ENCODE measurements at regions not wholly inside any gene's neighbourhood (a gene's known extent, or its start where the extent isn't known, plus 50 kb on each side); places are given as distances from the start of the nearest gene placed in this dataset.

GRCh38 chr1:118340928-118341910 is 156.2 kb upstream of the SPAG17 start:
- no peaks in the 10 kb centered on the region for H3K9me3 ChIP-seq
- peaks cover 10% of the 10 kb centered on the region for H3K4me1 ChIP-seq
- DNase-seq (ENCODE audit: low spot score in 2 of 2): no peak

DNA sequence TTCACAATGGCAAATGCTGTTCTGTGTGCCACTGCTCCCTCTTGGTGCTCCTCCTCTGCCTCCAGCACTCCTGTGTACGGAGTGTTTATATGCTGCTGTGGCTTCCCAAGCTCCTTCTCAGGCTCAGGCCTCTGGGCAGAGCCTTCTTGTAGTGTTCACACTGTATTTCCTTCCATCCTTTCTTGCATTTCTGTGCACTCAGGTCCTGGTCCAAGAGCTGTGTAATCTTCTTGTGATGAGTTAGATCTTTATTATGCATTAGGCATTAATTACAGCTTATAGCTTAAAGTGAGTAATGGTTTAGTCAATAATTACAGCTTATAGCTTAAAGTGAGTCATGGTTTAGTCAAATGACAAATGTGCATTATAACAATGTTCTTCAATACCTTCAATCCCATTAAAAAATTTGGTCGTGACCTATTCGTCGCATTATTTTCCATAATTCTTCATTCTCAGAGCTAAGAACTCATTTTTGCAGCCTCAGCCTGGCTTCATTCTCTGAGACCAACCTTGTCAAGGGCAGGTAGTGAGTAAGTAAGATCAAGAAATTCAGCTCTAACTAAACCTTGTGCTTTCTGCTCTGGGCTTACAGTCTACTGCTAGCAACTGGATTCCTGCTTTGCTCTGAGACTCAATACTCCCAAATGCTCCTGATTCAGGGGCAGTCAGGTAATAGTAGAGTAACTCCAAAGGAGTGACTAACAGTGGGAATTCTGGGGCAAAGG is 154.5 kb upstream of the SPAG17 start:
- Histone ChIP-seq H3K9me3 (no peaks in the 10 kb centered on the region), H3K4me3 (no peak overlapping the region), H3K27me3 (no peaks in the 10 kb centered on the region), H3K36me3 (no peaks in the 10 kb centered on the region), H3K4me1 (peaks cover 16% of the 10 kb centered on the region), H3K27ac (no peak overlapping the region)
- TF ChIP-seq EP300 (IDR thresholded peaks at IDR 0.05): no peak
- TF ChIP-seq, protein P1, sequence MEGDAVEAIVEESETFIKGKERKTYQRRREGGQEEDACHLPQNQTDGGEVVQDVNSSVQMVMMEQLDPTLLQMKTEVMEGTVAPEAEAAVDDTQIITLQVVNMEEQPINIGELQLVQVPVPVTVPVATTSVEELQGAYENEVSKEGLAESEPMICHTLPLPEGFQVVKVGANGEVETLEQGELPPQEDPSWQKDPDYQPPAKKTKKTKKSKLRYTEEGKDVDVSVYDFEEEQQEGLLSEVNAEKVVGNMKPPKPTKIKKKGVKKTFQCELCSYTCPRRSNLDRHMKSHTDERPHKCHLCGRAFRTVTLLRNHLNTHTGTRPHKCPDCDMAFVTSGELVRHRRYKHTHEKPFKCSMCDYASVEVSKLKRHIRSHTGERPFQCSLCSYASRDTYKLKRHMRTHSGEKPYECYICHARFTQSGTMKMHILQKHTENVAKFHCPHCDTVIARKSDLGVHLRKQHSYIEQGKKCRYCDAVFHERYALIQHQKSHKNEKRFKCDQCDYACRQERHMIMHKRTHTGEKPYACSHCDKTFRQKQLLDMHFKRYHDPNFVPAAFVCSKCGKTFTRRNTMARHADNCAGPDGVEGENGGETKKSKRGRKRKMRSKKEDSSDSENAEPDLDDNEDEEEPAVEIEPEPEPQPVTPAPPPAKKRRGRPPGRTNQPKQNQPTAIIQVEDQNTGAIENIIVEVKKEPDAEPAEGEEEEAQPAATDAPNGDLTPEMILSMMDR (IDR thresholded peaks at IDR 0.05): no peak
- WGBS: 76% methylated on average over 4 of the region's 4 CpGs
- no peak for DNase-seq (ENCODE audit: low spot score in 2 of 2)

More at GRCh38 chr1:118340928-118341910, 156.2 kb upstream of the SPAG17 start:
- TF ChIP-seq, protein P1 (IDR thresholded peaks at IDR 0.05): no peak
- TF ChIP-seq POLR2A (IDR thresholded peaks at IDR 0.05): no peak
- no peak for TF ChIP-seq POLR2AphosphoS5 (IDR thresholded peaks at IDR 0.05)
- TF ChIP-seq EP300 (IDR thresholded peaks at IDR 0.05): no peak
- H3K4me3 ChIP-seq: no peak overlapping the region
- no peaks in the 10 kb centered on the region for H3K27me3 ChIP-seq
- 72% methylated on average over 5 of the region's 5 CpGs for WGBS
- no peak overlapping the region for H3K27ac ChIP-seq
- H3K36me3 ChIP-seq: no peaks in the 10 kb centered on the region

DNA sequence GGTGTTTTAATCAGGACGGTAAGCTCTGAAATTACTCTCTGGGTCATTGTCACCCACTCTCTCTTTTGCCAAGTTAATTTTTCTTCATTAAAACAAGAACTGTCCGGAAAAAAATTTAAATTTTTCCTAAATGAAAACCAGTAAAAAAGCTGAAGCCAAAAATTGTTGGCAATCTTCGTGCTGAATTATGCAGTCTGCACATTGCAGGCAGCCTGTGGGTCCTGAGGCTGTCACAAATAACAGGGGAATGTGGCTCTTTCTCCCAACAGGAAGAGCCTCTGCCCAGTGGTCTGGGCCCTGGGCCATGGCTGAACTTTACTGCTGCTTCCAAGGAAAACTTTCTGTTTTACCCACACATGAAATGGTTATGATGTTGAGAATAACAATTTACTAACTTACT is 153.9 kb upstream of the SPAG17 start:
- TF ChIP-seq EP300 (IDR thresholded peaks at IDR 0.05): no peak
- TF ChIP-seq POLR2AphosphoS5 (IDR thresholded peaks at IDR 0.05): no peak
- TF ChIP-seq POLR2A (IDR thresholded peaks at IDR 0.05): no peak
- TF ChIP-seq, protein P1 (IDR thresholded peaks at IDR 0.05): no peak
- Histone ChIP-seq H3K36me3 (no peaks in the 10 kb centered on the region), H3K4me3 (no peak overlapping the region), H3K27me3 (no peaks in the 10 kb centered on the region), H3K27ac (no peak overlapping the region), H3K9me3 (no peaks in the 10 kb centered on the region), H3K4me1 (peaks cover 16% of the 10 kb centered on the region)
- DNase-seq (ENCODE audit: low spot score in 2 of 2): no peak
- 46% methylated on average over 3 of the region's 3 CpGs for WGBS

DNA sequence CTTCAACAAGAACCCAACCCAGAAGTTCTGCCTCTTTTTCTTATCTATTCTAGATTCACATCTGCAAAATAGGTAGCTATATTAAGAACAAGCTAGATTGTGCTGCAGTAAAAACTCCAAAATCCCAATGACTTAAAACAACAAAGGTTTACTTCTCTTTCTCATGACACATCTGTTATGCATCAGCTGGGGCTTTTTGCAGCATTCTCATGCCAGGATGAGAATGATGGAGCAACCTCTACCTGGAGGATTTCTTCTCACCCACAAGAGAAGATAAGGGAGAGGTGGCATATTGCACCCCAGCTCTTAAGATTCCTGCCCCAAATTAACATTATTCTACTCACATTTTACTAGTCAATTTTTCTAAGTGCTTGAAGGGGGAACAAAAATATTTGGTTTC is 152.3 kb upstream of the SPAG17 start:
- no peak overlapping the region for H3K27ac ChIP-seq
- H3K27me3 ChIP-seq: no peaks in the 10 kb centered on the region
- no peaks in the 10 kb centered on the region for H3K9me3 ChIP-seq
- no peak overlapping the region for H3K4me3 ChIP-seq
- H3K4me1 ChIP-seq: peaks cover 16% of the 10 kb centered on the region
- H3K36me3 ChIP-seq: no peaks in the 10 kb centered on the region
- TF ChIP-seq POLR2A (IDR thresholded peaks at IDR 0.05) (no peak), POLR2AphosphoS5 (IDR thresholded peaks at IDR 0.05) (no peak), EP300 (IDR thresholded peaks at IDR 0.05) (no peak)
- TF ChIP-seq, protein P1 (IDR thresholded peaks at IDR 0.05): no peak
- DNase-seq (ENCODE audit: low spot score in 2 of 2): no peak

- TF ChIP-seq, protein P1 (IDR thresholded peaks at IDR 0.05): no peak
- TF ChIP-seq EP300 (IDR thresholded peaks at IDR 0.05) (no peak), POLR2AphosphoS5 (IDR thresholded peaks at IDR 0.05) (no peak)
- Histone ChIP-seq H3K4me3 (no peak overlapping the region), H3K36me3 (no peaks in the 10 kb centered on the region), H3K9me3 (no peaks in the 10 kb centered on the region), H3K27ac (no peak overlapping the region), H3K27me3 (no peaks in the 10 kb centered on the region), H3K4me1 (peaks cover 16% of the 10 kb centered on the region)
- DNase-seq (ENCODE audit: low spot score in 2 of 2): no peak
- 30% methylated on average over 2 of the region's 2 CpGs for WGBS
Observed at GRCh38 chr1:118335331-118335732, 150.3 kb upstream of the SPAG17 start.
